Fibroblast of the aortic adventitia (primary cell): ENCODE measurements at regions not wholly inside any gene's neighbourhood (a gene's known extent, or its start where the extent isn't known, plus 50 kb on each side); places are given as distances from the start of the nearest gene placed in this dataset.

Source experiments
- DNase-seq: peaks from one replicate; pipeline ENCODE4 v3.0.0-alpha.2; 2010; ENCODE audit warnings: low read depth
- H3K4me3 ChIP-seq: 2 replicates; pipeline ENCODE4 v1.5.1; 2011; ENCODE audit warnings: low read depth, mild to moderate bottlenecking, control low read depth, low read length, moderate library complexity
- CTCF ChIP-seq: IDR thresholded peaks from 2 replicates; pipeline ENCODE4 v1.5.1; 2011; ENCODE audit warnings: mild to moderate bottlenecking, low read length, control low read depth, inconsistent platforms; ENCODE audit not compliant: insufficient read depth

- no peak for TF ChIP-seq CTCF
- no peak overlapping the region for H3K4me3 ChIP-seq
- no peak for DNase-seq
Observed at GRCh38 chr9:106468431-106468830, 394.5 kb upstream of the ZNF462 start.

- DNase-seq, result no peak
- no peak for TF ChIP-seq CTCF
- H3K4me3 ChIP-seq, result no peak overlapping the region
Observed at GRCh38 chr9:106478312-106478711, 384.7 kb upstream of the ZNF462 start.

GRCh38 chr9:106478727-106479126 is 384.2 kb upstream of the ZNF462 start:
- no peak overlapping the region for H3K4me3 ChIP-seq
- no peak for TF ChIP-seq CTCF
- DNase-seq, result no peak

GRCh38 chr9:106479679-106480078 is 383.3 kb upstream of the ZNF462 start:
- H3K4me3 ChIP-seq, result no peak overlapping the region
- no peak for TF ChIP-seq CTCF
- DNase-seq, result no peak

- no peak for DNase-seq
- TF ChIP-seq CTCF, result no peak
- H3K4me3 ChIP-seq, result no peak overlapping the region
Observed at GRCh38 chr9:106481013-106481609, 381.9 kb upstream of the ZNF462 start.

- no peak for DNase-seq
Observed at GRCh38 chr9:106482733-106483132, 380.2 kb upstream of the ZNF462 start.

More at GRCh38 chr9:106482733-106483132, 380.2 kb upstream of the ZNF462 start:
- no peak for TF ChIP-seq CTCF
- no peak overlapping the region for H3K4me3 ChIP-seq
